ENCODE measurements at regions not wholly inside any gene's neighbourhood (a gene's known extent, or its start where the extent isn't known, plus 50 kb on each side); places are given as distances from the start of the nearest gene placed in this dataset.

- Histone ChIP-seq H3K27me3 (ENCODE audit: insufficient read depth, low read length, poor library complexity) (no peaks in the 10 kb centered on the region), H4K20me1 (ENCODE audit: insufficient read depth, low read length) (no peaks in the 10 kb centered on the region), H3K4me1 (ENCODE audit: insufficient read depth, low read length) (no peaks in the 10 kb centered on the region), H3K9me3 (ENCODE audit: insufficient read depth, low read length, severe bottlenecking) (no peaks in the 10 kb centered on the region), H3K4me2 (ENCODE audit: insufficient read depth, low read length) (no peak overlapping the region), H2AFZ (ENCODE audit: low read depth, low read length) (no peak overlapping the region), H3K36me3 (ENCODE audit: insufficient read depth, low read length) (no peaks in the 10 kb centered on the region), H3K79me2 (ENCODE audit: insufficient read depth, low read length) (no peaks in the 10 kb centered on the region), H3K9ac (ENCODE audit: low read depth, low read length) (no peak overlapping the region), H3K27ac (ENCODE audit: low read length) (no peak overlapping the region), H3K4me3 (ENCODE audit: low read depth in 1 of 2, low read length in 2 of 2) (no peak overlapping the region)
- DNase-seq, result no peak
- ATAC-seq (ENCODE audit: insufficient read depth, low read depth), result no peak
- no peak for TF ChIP-seq CTCF (IDR thresholded peaks at IDR 0.05; ENCODE audit: borderline replicate concordance, extremely low read depth, low read length, poor library complexity, severe bottlenecking)
- no peak for TF ChIP-seq EZH2 (IDR thresholded peaks at IDR 0.05; ENCODE audit: borderline replicate concordance, low read depth, low read length, severe bottlenecking)
Measured at GRCh38 chr2:22912398-22912797, 472.6 kb upstream of the KLHL29 start.

- Histone ChIP-seq H3K36me3 (ENCODE audit: insufficient read depth, low read length) (no peaks in the 10 kb centered on the region), H3K79me2 (ENCODE audit: insufficient read depth, low read length) (no peaks in the 10 kb centered on the region), H4K20me1 (ENCODE audit: insufficient read depth, low read length) (no peaks in the 10 kb centered on the region), H3K9ac (ENCODE audit: low read depth, low read length) (no peak overlapping the region), H3K4me1 (ENCODE audit: insufficient read depth, low read length) (no peaks in the 10 kb centered on the region), H3K4me3 (ENCODE audit: low read depth in 1 of 2, low read length in 2 of 2) (no peak overlapping the region), H3K27me3 (ENCODE audit: insufficient read depth, low read length, poor library complexity) (no peaks in the 10 kb centered on the region), H3K9me3 (ENCODE audit: insufficient read depth, low read length, severe bottlenecking) (no peaks in the 10 kb centered on the region), H3K4me2 (ENCODE audit: insufficient read depth, low read length) (no peak overlapping the region), H3K27ac (ENCODE audit: low read length) (no peak overlapping the region), H2AFZ (ENCODE audit: low read depth, low read length) (no peak overlapping the region)
- TF ChIP-seq CTCF (IDR thresholded peaks at IDR 0.05; ENCODE audit: borderline replicate concordance, extremely low read depth, low read length, poor library complexity, severe bottlenecking) (no peak), EZH2 (IDR thresholded peaks at IDR 0.05; ENCODE audit: borderline replicate concordance, low read depth, low read length, severe bottlenecking) (no peak)
- DNase-seq (no peak), ATAC-seq (ENCODE audit: insufficient read depth, low read depth) (no peak)
Measured at GRCh38 chr2:22929998-22930397, 455.0 kb upstream of the KLHL29 start.

GRCh38 chr2:22930781-22931180 is 454.2 kb upstream of the KLHL29 start:
- ATAC-seq (ENCODE audit: insufficient read depth, low read depth) (no peak), DNase-seq (no peak)
- no peaks in the 10 kb centered on the region for H3K9me3 ChIP-seq (ENCODE audit: insufficient read depth, low read length, severe bottlenecking)
- no peaks in the 10 kb centered on the region for H3K27me3 ChIP-seq (ENCODE audit: insufficient read depth, low read length, poor library complexity)
- H3K4me2 ChIP-seq (ENCODE audit: insufficient read depth, low read length), result no peak overlapping the region
- H3K27ac ChIP-seq (ENCODE audit: low read length), result no peak overlapping the region
- no peak overlapping the region for H3K9ac ChIP-seq (ENCODE audit: low read depth, low read length)
- H3K79me2 ChIP-seq (ENCODE audit: insufficient read depth, low read length), result no peaks in the 10 kb centered on the region
- no peaks in the 10 kb centered on the region for H3K36me3 ChIP-seq (ENCODE audit: insufficient read depth, low read length)
- H4K20me1 ChIP-seq (ENCODE audit: insufficient read depth, low read length), result no peaks in the 10 kb centered on the region
- TF ChIP-seq CTCF (IDR thresholded peaks at IDR 0.05; ENCODE audit: borderline replicate concordance, extremely low read depth, low read length, poor library complexity, severe bottlenecking) (no peak), EZH2 (IDR thresholded peaks at IDR 0.05; ENCODE audit: borderline replicate concordance, low read depth, low read length, severe bottlenecking) (no peak)
- H3K4me3 ChIP-seq (ENCODE audit: low read depth in 1 of 2, low read length in 2 of 2), result no peak overlapping the region
- H3K4me1 ChIP-seq (ENCODE audit: insufficient read depth, low read length), result no peaks in the 10 kb centered on the region
- H2AFZ ChIP-seq (ENCODE audit: low read depth, low read length), result no peak overlapping the region

GRCh38 chr2:22932288-22932687 is 452.7 kb upstream of the KLHL29 start:
- Histone ChIP-seq H3K4me2 (ENCODE audit: insufficient read depth, low read length) (no peak overlapping the region), H3K4me3 (ENCODE audit: low read depth in 1 of 2, low read length in 2 of 2) (no peak overlapping the region), H3K27ac (ENCODE audit: low read length) (no peak overlapping the region), H3K79me2 (ENCODE audit: insufficient read depth, low read length) (no peaks in the 10 kb centered on the region), H4K20me1 (ENCODE audit: insufficient read depth, low read length) (no peaks in the 10 kb centered on the region), H3K9ac (ENCODE audit: low read depth, low read length) (no peak overlapping the region), H2AFZ (ENCODE audit: low read depth, low read length) (no peak overlapping the region), H3K36me3 (ENCODE audit: insufficient read depth, low read length) (no peaks in the 10 kb centered on the region), H3K9me3 (ENCODE audit: insufficient read depth, low read length, severe bottlenecking) (no peaks in the 10 kb centered on the region), H3K4me1 (ENCODE audit: insufficient read depth, low read length) (no peaks in the 10 kb centered on the region), H3K27me3 (ENCODE audit: insufficient read depth, low read length, poor library complexity) (no peaks in the 10 kb centered on the region)
- TF ChIP-seq EZH2 (IDR thresholded peaks at IDR 0.05; ENCODE audit: borderline replicate concordance, low read depth, low read length, severe bottlenecking), result no peak
- no peak for TF ChIP-seq CTCF (IDR thresholded peaks at IDR 0.05; ENCODE audit: borderline replicate concordance, extremely low read depth, low read length, poor library complexity, severe bottlenecking)
- ATAC-seq (ENCODE audit: insufficient read depth, low read depth) (no peak), DNase-seq (no peak)

Measured in DND-41 (cell line).